Forelimb muscle (tissue), 1 donor: ENCODE measurements at regions not wholly inside any gene's neighbourhood (a gene's known extent, or its start where the extent isn't known, plus 50 kb on each side); places are given as distances from the start of the nearest gene placed in this dataset.
"Not testable (repeated sequence)": the region's sequence is repeated elsewhere in the genome, so short reads cannot be mapped to it uniquely, and the experiment has no call there.

ENCODE experiments used
- DNase-seq: peaks from one replicate; pipeline ENCODE4 v3.0.0-alpha.2; 2013; ENCODE audit warnings: low read depth

DNA sequence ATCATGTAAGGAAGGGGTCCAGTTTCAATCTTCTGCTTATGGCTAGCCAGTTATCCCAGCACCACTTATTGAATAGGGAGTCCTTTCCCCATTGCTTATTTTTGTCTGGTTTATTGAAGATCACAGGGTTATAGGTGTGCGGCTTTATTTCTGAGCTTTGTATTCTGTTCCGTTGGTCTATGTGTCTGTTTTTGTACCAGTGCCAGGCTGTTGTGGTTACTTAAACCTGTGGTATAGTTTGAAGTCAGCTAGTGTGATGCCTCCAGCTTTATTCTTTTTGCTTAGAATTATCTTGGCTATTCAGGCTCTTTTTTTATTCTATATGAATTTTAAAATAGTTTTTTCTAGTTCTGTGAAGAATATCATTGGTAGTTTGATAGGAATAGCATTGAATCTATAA lies 234.6 kb upstream of the CASK start:
- not testable (repeated sequence) for DNase-seq

DNA sequence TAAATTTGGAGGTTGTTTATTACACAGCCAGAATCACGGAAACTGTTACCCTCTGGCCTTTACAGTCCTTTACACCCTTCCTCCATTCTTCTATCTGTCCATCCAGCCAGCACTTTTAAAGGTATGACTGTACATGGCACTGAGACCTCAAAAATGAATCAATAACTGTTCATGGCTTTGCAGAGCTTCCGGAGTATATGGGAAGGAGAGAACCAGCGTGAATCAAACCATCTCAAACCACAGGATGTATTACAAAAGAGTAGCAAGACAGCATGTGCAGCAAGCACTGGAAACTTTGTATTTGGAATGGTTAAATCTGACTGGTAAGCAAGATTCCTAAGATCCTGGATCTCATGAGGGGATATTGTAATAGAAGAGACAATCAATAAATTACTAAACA lies 228.5 kb upstream of the CASK start:
- no peak for DNase-seq

DNA sequence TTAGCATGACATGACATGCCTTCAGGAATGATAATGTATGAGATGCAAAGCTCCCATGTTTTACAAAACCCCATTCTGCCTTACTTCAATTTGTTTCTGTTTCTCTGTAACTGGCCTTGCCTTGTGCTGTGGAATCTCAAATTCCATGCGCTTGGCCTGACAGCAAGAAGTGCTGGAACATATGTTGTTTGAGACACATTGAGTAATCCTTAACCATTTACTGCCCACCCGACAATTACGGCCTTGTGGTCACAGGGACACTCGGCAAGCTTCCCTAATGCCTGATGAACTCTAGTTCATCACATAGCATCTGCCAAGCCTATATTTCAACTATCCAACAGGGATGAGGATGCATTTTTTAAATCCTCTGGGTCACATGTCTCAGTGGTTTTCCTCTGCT lies 226.4 kb upstream of the CASK start:
- peak; percentile 22 for DNase-seq

DNA sequence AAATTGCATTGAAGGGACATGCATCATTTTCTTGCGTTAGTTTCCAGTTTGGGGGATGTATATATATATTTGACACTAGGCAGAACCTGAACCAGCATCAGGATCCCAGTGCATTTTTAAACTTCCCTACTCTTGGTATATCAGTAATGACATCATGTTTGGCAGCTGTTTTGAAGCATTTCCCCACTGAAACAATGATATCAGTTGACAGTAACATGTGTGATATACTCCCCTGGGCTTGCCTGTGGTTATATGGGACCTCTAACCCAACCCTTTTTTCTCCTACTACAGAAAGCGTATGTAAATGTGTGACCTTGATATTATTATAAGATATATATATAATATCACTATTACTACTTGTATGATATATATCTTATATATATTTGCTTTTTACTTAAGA lies 225.9 kb upstream of the CASK start:
- no peak for DNase-seq

DNA sequence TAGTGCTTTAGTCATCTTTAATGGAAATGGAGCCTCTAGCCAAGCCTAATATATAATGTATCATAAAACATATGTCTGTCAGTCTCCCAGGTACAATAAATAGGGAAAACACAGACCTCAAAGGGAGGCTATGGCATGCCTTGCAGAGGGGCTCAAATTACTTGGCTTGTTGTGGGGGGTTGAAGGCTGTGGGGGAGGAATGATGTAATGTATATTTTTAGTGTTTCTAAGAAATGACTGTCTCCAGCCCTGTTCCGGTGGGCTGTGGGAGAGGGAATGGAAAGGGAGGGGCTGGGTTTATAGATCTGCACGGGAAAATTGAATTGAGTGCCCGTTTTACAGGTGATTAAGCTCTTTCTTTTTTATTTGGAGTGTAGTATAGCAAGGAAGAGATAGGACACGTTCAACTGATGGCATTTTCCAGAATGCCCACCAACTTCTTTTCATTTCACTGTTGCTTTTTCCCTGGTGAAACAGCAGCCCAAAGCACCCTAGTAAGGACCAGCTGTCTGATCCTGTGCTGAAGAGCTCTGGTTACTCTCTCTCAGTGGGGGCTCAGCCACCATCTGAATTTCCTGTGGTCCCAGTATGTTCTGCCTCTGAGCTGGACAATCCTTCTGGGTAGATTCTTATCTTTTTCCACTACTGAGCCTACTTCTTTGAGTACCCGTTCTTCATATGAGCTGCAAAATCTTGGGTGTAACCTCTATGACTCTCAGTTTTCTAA lies 220.7 kb upstream of the CASK start:
- peak; percentile 29 for DNase-seq

DNA sequence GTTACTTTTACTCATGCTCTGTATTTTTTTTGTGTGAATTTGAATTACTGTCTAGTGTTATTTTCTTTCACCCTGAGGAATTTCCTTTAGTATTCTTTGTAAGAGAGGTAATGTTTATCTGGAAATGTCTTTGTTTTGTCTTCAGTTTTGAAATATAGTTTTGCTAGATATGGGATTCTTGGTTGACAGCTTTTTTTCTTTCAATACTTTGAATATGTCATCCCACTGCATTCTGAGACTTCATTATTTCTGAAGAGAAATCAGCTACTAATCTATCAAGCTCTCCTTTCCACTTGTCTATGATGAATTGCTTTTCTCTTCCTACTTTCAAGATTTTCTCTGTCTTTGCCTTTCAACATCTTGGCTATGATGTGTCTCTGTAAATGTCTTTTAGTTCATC lies 217.0 kb upstream of the CASK start:
- DNase-seq, result no peak

DNA sequence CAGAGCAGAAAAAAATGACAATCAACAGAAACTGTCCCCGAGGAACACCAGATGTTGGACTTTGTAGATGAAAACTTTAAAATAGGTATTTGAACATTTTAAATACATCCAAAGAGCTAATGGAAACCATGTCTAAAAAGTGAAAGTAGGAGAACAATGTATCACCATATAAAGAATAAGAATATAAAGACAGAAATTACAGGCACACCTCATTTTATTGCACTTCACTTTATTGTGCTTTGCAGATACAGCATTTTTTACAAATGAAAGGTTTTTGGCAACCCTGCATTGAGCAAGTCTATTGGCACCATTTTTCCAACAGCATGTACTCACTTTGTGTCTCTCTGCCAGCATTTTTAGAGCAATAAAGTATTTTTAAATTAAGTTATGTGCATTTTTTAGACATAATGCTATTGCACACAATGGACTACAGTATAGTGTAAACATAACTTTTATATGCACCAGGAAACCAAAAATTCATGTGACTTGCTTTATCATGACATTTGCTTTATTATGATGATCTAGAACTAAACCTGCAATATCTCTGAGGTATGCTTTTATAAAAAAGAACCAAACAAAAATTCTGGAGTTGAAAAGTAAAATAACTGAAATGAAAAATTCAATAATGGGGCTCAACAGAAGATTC lies 212.4 kb upstream of the CASK start:
- no peak for DNase-seq

DNA sequence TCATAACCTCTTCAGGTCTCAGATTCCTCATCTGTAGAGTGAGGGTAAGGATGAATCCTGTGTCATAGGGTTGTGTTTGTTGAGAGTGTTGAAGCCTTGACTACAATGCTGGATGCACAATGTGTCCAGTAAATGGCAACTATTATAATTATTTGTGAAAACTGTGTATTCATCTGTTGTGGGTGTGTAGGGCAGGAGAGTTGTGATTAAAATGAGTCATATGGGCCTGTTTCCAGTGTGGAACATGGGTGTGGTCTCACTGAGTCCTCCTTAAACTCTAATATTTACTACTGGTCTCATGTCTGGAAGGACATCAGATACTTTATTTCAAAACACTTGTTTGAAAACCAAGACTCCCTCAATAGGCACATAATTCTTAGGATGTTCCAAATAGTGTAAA lies 208.5 kb upstream of the CASK start:
- no peak for DNase-seq

DNA sequence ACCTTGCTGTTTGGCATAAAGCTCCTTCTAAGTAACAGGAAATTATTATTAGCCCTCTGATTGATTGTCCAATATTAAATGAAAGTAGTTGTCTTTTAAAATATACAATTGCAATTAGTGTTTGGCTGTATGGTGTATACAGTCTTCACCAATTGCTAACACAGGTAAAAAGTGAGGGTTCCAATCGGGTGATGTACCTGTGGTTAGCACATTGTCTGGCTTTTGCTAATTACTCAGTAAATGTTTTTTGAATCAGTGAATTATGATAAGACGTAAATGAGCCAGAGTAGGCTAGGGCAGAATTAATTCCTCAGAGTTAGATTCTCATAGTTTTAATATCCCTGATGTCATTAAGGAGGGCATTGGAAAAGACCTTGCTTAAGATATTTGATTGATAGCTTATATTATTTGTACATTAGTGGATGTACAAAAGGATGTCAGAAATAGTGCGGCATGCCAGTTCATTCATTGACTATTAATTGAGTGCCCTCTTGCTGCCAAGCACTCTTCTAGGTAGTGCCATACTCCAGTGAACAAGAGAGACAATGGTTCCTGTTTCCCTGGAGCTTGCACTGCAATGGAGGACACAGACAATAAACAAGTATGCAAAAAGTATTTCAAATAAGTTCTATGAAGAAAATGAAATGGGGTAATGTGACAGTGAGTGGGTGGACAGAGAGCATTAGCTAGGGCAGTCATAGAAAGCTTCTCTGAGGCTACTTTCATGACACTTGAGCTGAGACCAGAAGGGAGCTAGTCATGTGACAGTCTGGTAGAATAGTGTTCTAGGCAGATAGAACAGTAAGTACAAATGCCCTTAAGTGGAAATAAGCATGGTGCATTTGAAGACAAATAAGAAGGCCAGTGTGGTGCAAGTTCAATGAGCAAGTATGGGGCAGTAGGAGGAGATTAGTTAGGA lies 205.9 kb upstream of the CASK start:
- no peak for DNase-seq

DNA sequence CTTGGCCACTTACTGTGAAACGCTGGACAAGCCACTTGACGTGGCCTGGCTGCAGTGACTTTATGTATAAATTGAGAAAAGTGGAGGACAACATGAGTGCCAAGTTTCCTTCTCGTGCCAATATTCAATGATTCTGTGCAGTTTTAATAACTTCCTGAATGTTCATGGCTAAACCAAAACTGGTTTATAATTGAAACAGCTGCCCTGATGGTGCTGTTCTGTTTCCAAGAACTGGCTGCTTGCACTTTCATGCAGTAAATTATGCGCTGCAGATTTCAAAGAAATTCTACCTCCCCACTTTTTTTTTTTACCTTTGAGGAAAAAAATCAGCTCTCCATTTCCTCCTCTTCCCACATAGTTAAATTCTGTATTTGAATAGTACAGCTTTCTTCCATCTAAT lies 205.2 kb upstream of the CASK start:
- DNase-seq, result no peak

DNA sequence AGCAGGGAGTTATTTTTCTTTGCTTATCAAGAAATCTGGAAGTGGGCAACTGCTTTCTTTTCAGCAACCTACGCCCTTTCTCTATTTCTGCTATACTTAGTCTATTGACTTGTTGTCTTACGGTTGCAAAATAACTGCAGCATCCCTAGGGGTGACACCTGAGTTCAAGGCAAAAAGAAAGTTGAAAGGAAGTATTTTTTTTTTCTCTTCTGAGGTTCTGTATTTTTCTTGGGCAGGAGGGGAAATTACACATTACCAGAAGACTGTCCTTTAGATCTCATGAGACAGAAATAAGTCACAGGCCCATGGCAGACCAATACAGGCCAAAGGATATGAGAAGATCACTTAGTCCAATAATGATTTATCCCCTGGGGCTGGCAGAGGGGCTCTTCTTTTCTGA lies 204.7 kb upstream of the CASK start:
- no peak for DNase-seq

DNA sequence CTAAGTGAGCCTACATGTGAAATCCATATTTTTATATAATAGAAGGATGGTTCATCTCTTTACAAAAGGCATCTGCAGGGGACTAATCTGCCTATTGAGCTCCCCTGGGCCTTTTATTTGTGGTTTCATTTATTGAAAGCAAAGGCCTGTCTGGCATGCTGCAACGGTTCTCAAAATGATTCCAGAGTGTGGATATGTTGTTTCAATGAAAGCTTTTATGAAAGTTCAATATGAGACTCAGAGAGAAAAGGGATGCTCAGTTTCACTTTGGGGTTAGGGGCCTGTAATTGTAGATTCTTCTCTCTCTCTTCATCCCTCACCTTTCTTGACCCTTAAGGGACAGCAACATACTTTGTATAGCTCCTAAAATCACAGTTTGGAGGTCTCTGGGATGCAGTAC lies 204.2 kb upstream of the CASK start:
- DNase-seq, result no peak

DNA sequence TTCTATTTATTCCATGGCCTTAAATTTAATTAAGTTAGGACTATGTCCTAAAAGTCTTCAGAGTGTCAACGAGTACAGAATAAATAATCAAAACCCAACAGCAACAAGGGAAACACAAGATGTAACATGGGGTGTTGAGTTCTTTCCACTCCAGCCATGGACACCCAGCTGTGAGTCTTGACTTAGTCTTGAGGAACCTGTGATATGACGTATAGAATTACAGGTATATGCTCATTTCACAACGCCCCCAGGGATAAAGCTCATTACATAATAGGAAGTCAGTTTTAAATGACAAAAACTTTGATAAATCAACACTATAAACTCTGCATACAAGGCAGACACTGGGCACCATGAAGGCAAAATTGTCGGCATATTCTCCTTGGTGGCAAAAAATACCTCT lies 200.0 kb upstream of the CASK start:
- DNase-seq, result no peak

DNA sequence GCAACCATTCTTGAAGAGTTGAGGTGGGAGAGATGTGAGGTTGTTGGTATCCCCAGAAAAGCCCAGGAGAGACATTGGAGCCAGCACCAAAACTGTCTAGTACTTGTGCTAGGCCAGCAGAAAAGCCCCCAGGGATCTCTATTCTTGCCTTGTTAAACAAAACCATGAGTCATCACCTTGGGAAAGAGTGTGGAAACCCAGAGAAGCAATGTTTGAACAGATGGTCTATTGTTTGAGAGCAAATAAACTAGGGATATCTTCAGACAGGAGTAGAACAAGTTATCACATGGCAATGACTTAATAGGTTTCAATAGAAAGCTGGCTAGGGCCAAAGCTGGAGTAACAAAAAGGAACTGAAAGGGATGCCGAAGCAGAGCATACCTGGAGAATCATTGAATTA lies 195.7 kb upstream of the CASK start:
- DNase-seq, result no peak

DNA sequence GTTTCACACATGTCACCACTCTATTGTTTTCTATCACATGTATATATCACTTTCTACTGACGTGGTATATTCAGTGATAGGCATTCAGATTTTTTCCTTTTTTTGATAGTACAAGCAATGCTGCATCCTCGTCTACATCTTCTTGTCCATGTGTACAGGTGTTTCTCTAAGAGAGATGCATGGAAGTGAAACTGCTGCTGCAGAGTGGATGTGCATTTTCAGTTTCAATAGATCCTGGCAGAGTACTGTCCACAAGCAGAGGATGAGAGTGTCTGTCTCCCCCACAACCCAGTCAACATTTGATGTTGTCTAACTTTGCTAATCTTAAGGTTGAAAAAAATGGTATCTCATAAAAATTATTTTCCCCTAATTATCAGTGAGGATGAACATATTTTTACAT lies 194.0 kb upstream of the CASK start:
- DNase-seq, result no peak

DNA sequence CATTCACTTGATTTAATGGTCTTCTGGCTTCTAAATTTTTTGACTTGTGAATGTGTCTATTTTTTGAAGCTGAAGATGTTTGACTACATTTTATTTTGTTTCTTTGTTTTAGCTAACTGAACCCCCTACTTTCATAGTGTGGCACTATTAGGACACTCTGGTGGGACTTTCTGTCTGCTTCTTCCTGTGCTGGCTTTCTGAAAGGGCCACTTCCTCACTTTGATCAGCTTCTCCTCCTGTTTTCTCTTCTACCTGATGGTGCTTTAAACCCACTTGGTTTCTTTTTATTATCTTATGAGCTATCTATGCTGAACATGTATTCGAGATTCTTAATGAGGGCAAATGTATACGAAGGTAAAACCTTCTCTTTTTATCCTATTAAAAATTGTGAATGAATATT lies 186.1 kb upstream of the CASK start:
- no peak for DNase-seq

DNA sequence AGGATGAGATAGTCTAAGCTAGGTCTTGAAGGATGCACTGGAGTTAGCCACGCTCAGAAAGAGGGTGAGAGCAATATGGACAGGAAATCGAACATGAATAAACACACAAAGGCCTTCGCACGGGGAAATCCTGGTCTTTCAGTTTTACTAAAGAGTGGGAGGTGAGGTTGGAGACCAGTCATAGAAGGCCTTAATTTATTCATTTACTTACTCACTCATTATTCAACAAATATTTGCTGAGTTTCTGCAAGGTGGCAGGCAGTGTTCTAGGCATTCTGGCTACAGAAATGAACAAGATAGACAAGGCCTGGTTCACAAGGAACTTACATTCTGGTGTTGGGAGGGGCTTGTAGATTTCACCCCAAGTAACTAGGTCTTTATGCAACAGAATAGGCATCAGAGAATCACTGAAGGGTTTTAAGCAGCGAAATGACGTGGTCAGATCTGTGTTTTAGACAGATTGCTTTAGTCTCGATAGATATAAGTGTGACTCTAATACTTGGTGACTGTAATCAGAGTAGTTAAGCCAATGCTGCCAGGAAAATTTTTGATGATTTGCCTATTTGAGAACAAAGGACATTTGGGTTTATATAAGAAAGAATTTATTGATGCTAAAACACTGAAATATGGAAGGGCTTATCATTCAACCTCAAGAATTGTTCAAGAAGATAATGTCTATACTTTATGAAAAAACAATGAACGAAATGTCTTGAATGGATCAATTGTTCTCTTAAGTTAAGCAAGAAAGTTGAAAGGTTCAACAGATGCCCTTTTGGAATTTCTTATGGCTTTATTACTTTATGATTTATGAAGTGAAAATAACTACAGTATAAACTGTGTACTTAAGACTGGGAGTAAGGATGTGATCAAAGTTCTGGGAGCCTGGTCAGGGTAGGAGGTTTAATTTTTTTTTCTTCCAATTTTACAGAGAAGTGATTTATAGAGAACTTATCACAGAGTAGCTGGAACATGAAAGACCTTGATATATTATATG lies 184.4 kb upstream of the CASK start:
- DNase-seq, result no peak

DNA sequence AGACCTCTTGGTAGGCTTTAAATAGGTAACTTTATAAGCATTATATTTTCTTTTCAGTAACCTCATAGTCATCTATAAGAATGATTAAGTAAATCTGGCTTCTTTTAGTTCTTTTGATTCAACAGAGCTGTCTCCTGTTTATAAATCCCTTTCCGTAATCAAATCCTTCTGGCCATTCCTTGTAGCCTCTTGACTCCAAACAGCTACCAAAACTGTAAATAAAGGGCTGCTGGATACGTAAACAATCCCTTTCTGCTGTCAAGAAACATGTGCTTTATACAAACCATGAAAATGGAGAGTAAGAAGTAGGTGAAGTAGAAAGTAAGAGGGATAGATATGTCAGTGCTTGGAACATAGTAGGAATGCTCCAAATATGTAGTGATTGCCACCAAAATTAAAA lies 183.2 kb upstream of the CASK start:
- no peak for DNase-seq

DNA sequence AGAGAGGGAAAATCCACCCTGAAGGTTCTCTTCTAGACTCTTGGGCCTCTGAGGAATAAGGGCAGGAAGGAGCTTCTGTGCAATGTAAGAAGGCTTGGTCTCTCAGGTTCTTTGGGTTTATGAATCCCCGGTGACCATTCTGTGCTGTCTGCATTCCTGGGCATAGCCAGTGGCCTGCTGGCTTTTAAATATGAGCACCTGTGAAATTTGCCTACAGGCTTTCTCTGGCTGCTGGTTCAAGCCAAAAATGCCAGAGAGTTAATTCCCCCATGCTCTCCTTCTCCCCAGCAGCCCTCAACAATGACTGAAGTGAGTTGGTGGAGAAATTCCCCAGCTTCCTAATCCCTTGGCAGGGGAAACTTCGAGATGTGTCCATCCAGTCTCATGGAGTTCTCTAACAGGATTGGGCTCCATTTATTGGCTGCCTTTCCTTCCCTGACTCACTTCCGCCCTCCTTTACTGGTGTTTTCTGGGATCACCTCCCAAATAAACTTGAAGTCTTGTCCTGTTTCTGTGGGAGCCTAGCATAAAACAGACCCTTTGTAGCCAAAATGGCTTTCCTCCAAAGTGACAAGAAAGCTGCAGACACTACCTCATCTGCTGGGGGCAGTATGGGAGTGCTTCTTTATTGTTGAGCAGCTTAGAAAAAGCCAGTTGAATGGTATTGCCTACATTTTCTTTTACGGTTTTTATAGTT lies 179.4 kb upstream of the CASK start:
- DNase-seq, result no peak

DNA sequence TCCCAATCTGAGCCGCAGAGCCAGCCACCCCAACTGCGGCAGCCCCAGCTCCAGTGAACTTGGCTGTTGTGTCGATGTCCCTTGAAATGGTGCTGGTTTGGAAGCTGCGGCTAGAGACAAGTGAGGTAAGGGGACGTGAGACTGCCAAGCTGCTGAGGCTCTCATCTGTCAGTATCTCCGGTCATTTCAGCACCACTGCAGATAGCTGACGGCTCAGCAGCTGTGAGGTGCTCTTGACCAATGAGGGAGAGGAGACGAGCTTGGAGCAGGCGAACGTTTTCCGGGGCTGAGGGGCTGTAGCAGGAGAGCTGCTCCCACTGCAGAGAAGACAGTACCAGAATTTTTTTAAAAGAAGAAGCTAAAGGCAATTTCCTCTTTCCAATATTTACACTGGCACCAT lies 175.5 kb upstream of the CASK start:
- DNase-seq, result no peak

DNA sequence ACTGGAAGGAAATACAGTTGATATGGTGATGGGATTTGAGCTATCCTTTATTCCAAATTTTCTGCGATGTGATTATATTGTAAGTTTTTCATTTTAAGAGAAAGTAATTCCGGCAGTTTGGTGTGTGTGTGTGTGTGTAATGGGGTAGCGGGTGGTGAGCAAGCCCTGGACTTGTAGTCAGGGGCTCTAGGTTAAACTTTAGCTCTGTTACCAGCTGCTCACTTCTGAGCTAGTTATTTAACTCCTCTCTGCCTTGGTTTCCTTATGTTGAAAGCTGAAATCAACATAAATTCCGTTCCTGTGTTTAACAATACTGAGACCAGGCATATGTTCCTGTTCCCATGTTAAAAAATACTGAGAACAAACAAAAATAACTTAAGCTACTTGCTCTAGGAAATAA lies 174.1 kb upstream of the CASK start:
- no peak for DNase-seq
